Spleen (tissue), 11 donors: ENCODE measurements at regions not wholly inside any gene's neighbourhood (a gene's known extent, or its start where the extent isn't known, plus 50 kb on each side); places are given as distances from the start of the nearest gene placed in this dataset.

Experiments
- DNase-seq: peaks from one replicate; pipeline ENCODE4 v3.0.0-alpha.2; 2020
- H3K27ac ChIP-seq, 8 donors: fragments of 200-600 bp; sonication (generic) in 7 of 8; 1 replicate in 4 of 8; 2 replicates in 4 of 8; pipeline versions ENCODE4 v1.5.0 to v1.8.0; 2016 to 2021; ENCODE audit warnings: inconsistent platforms in 4 of 8, mild to moderate bottlenecking in 4 of 8, moderate library complexity in 1 of 8
- H3K27me3 ChIP-seq, 7 donors: fragments of 200-600 bp; sonication (generic) in 6 of 7; replicated peaks in 1 of 7; 1 replicate in 4 of 7; 2 replicates in 3 of 7; pipeline versions ENCODE4 v1.5.0 to v1.8.0; 2016 to 2021; ENCODE audit warnings: inconsistent platforms in 3 of 7, mild to moderate bottlenecking in 1 of 7
- H3K36me3 ChIP-seq, 6 donors: fragments of 200-600 bp; sonication (generic) in 5 of 6; 1 replicate in 4 of 6; 2 replicates in 2 of 6; pipeline versions ENCODE4 v1.5.0 to v1.8.0; 2016 to 2021; ENCODE audit warnings: inconsistent platforms in 2 of 6
- H3K4me1 ChIP-seq, 6 donors: fragments of 200-600 bp; sonication (generic) in 5 of 6; 1 replicate in 3 of 6; 2 replicates in 3 of 6; pipeline versions ENCODE4 v1.5.0 to v1.8.0; 2016 to 2021; ENCODE audit warnings: inconsistent platforms in 3 of 6
- H3K4me3 ChIP-seq, 8 donors: fragments of 200-600 bp; sonication (generic) in 7 of 8; 1 replicate in 4 of 8; 2 replicates in 4 of 8; pipeline versions ENCODE4 v1.5.0 to v1.8.0; 2016 to 2021; ENCODE audit warnings: inconsistent platforms in 4 of 8, mild to moderate bottlenecking in 4 of 8, moderate library complexity in 2 of 8
- H3K9me3 ChIP-seq, 8 donors: fragments of 200-600 bp; sonication (generic) in 7 of 8; 1 replicate in 4 of 8; 2 replicates in 4 of 8; pipeline versions ENCODE4 v1.5.0 to v1.8.0; 2016 to 2021; ENCODE audit warnings: inconsistent platforms in 4 of 8
- CTCF ChIP-seq, 11 experiments: fragments of 200-600 bp in 7 of 11; fragments of 450-650 bp in 4 of 11; sonication (generic) in 4 of 11; IDR thresholded peaks in 8 of 11; conservative IDR thresholded peaks in 3 of 11; 1 replicate in 7 of 11; 2 replicates in 4 of 11; pipeline versions ENCODE4 v1.4.0 to v1.8.0; 2016 to 2021; ENCODE audit warnings: antibody characterized with exemption in 11 of 11, inconsistent platforms in 4 of 11, mild to moderate bottlenecking in 1 of 11
- POLR2A ChIP-seq, 3 donors: fragments of 450-650 bp; IDR thresholded peaks; one replicate each; pipeline ENCODE4 v1.5.1; 2017; ENCODE audit warnings: antibody characterized with exemption in 3 of 3, mild to moderate bottlenecking in 1 of 3
- POLR2AphosphoS5 ChIP-seq, 3 donors: sonication (generic); formaldehyde crosslinking; IDR thresholded peaks; one replicate each; pipeline ENCODE4 v1.5.1; 2017; ENCODE audit warnings: antibody characterized with exemption in 3 of 3
- WGBS, 5 donors: extraction: QIAGEN DNeasy Blood & Tissue Kit in 3 of 5; methylation state at CpG; one replicate each; pipeline versions ENCODE4 v1.1.5 to v1.1.7; 2013 to 2018; 5-methylcytosine and 5-hydroxymethylcytosine counted together
- intact Hi-C: fragments of 100-400 bp; cut with DNase I; formaldehyde crosslinking; loops from one replicate; pipeline ENCODE4 v1.15.0; 2023; ENCODE audit warnings: low total_unique reads
- donor health status: healthy with polysubstance abuse.
- donor health status: DM: no; HTN: no; CAD: no; lungs with moderate emphysema.
- donor health status: DM: no; HTN: no; CAD: no.
- donor health status: Bipolar disorder and iron deficiency.
- donor health status: healthy.
- donor health status: DM: no; HTN: no; CAD: no.
- donor health status: DM: yes; HTN: yes; CAD: no.

- DNase-seq = no peak
- TF ChIP-seq POLR2AphosphoS5 (IDR thresholded peaks at IDR 0.05) = no peak
- TF ChIP-seq CTCF (IDR thresholded peaks at IDR 0.05 in 8 of 11, conservative IDR thresholded peaks at IDR 0.05 in 3 of 11) = no peak
- no peak for TF ChIP-seq POLR2A (IDR thresholded peaks at IDR 0.05)
- no peaks in the 10 kb centered on the region for H3K36me3 ChIP-seq
- H3K27ac ChIP-seq = no peak overlapping the region
- WGBS, 5 donors = 54 to 73% (median 68%) methylated on average over 3 of the region's 3 CpGs
- H3K9me3 ChIP-seq = no peaks in the 10 kb centered on the region
- intact Hi-C loops = no loop called here
- no peak overlapping the region for H3K4me3 ChIP-seq
- no peaks in the 10 kb centered on the region for H3K4me1 ChIP-seq
- H3K27me3 ChIP-seq = peaks cover 0 to 35% (median 4%) of the 10 kb centered on the region in 7 donors
These were observed 151.6 kb downstream of the FOXB1 start for GRCh38 chr15:60155661-60156060.

- no peak overlapping the region for H3K27ac ChIP-seq
- intact Hi-C loops = no loop called here
- WGBS, 5 donors = 66 to 85% (median 83%) methylated on average over 5 of the region's 5 CpGs
- no peak for TF ChIP-seq POLR2AphosphoS5 (IDR thresholded peaks at IDR 0.05)
- TF ChIP-seq POLR2A (IDR thresholded peaks at IDR 0.05) = no peak
- TF ChIP-seq CTCF (IDR thresholded peaks at IDR 0.05 in 8 of 11, conservative IDR thresholded peaks at IDR 0.05 in 3 of 11) = no peak
- no peak for DNase-seq
- H3K27me3 ChIP-seq = peaks cover 0 to 17% (median 0%) of the 10 kb centered on the region in 7 donors
- H3K36me3 ChIP-seq = no peaks in the 10 kb centered on the region
- H3K9me3 ChIP-seq = no peaks in the 10 kb centered on the region
- no peaks in the 10 kb centered on the region for H3K4me1 ChIP-seq
- H3K4me3 ChIP-seq = no peak overlapping the region
These were observed 156.8 kb downstream of the FOXB1 start for GRCh38 chr15:60160909-60161308.

- peaks cover 0 to 17% (median 0%) of the 10 kb centered on the region in 7 donors for H3K27me3 ChIP-seq
- no peaks in the 10 kb centered on the region for H3K36me3 ChIP-seq
- 41 to 63% (median 55%) methylated on average over 3 of the region's 3 CpGs for WGBS, 5 donors
- H3K4me3 ChIP-seq = no peak overlapping the region
- DNase-seq = no peak
- H3K9me3 ChIP-seq = no peaks in the 10 kb centered on the region
- intact Hi-C loops = no loop called here
- TF ChIP-seq POLR2AphosphoS5 (IDR thresholded peaks at IDR 0.05) (no peak), CTCF (IDR thresholded peaks at IDR 0.05 in 8 of 11, conservative IDR thresholded peaks at IDR 0.05 in 3 of 11) (no peak), POLR2A (IDR thresholded peaks at IDR 0.05) (no peak)
- H3K27ac ChIP-seq = no peak overlapping the region
- H3K4me1 ChIP-seq = no peaks in the 10 kb centered on the region
These were observed 157.6 kb downstream of the FOXB1 start for GRCh38 chr15:60161704-60162103.

- peaks cover 0 to 10% (median 0%) of the 10 kb centered on the region in 7 donors for H3K27me3 ChIP-seq
- no peak for DNase-seq
- WGBS, 5 donors = 88 to 92% (median 91%) methylated on average over 7 of the region's 7 CpGs
- H3K4me1 ChIP-seq = no peaks in the 10 kb centered on the region
- intact Hi-C loops = no loop called here
- H3K9me3 ChIP-seq = no peaks in the 10 kb centered on the region
- no peak for TF ChIP-seq POLR2AphosphoS5 (IDR thresholded peaks at IDR 0.05)
- no peak for TF ChIP-seq POLR2A (IDR thresholded peaks at IDR 0.05)
- no peak for TF ChIP-seq CTCF (IDR thresholded peaks at IDR 0.05 in 8 of 11, conservative IDR thresholded peaks at IDR 0.05 in 3 of 11)
- no peaks in the 10 kb centered on the region for H3K36me3 ChIP-seq
- no peak overlapping the region for H3K4me3 ChIP-seq
- no peak overlapping the region for H3K27ac ChIP-seq
These were observed 158.3 kb downstream of the FOXB1 start for GRCh38 chr15:60162251-60162967.
